A549 (cell line): ENCODE measurements at regions not wholly inside any gene's neighbourhood (a gene's known extent, or its start where the extent isn't known, plus 50 kb on each side); places are given as distances from the start of the nearest gene placed in this dataset.

Experiments used
- ATAC-seq, 2 experiments: fragments of 200-7000 bp in 1 of 2; fragments of >200 bp in 1 of 2; cut with Nextera tagmentation in 1 of 2; cut with Tn5 transposase in 1 of 2; 3 replicates each; pipeline versions ENCODE4 v1.8.0 to v1.9.1; 2018 to 2020; ENCODE audit warnings: mild to moderate bottlenecking in 1 of 2, moderate library complexity in 1 of 2
- CTCF ChIA-PET: fragments of 300-600 bp; sonication (Branson Sonifier 250); formaldehyde crosslinking; extraction: SDS; loops from one replicate; lab custom pipeline; 2021; ENCODE audit warnings: antibody characterized with exemption, inconsistent platforms; lab: Yijun Ruan, JAX
- POLR2A ChIA-PET: fragments of 350-600 bp; formaldehyde crosslinking; extraction: SDS; loops from one replicate; lab custom pipeline; 2021; ENCODE audit warnings: antibody characterized with exemption, inconsistent platforms; lab: Yijun Ruan, JAX
- DNase-seq, 2 experiments: peaks; one replicate each; pipeline versions ENCODE4 v3.0.0 to v3.0.0-alpha.2; 2011 to 2016; ENCODE audit warnings: low read depth in 1 of 2, low spot score in 1 of 2
- FAIRE-seq: peaks from 2 replicates; lab custom pipeline; 2011; peaks lifted over from hg19 to GRCh38; lab: Jason Lieb, UNC
- H3K27ac ChIP-seq, 2 experiments: fragments of >200 bp; sonication (Bioruptor Twin); formaldehyde crosslinking; 3 replicates each; pipeline ENCODE4 v1.5.1; 2016 to 2017
- H3K4me1 ChIP-seq: fragments of >200 bp; sonication (Bioruptor Twin); formaldehyde crosslinking; 3 replicates; pipeline ENCODE4 v1.6.1; 2016
- H3K4me2 ChIP-seq: fragments of >200 bp; sonication (Bioruptor Twin); formaldehyde crosslinking; 3 replicates; pipeline ENCODE4 v1.6.1; 2016
- H3K4me3 ChIP-seq: fragments of >200 bp; sonication (Bioruptor Twin); formaldehyde crosslinking; 3 replicates; pipeline ENCODE4 v1.5.1; 2016
- H3K9me3 ChIP-seq: fragments of >200 bp; sonication (Bioruptor Twin); formaldehyde crosslinking; 3 replicates; pipeline ENCODE4 v1.6.1; 2016
- BHLHE40 ChIP-seq: IDR thresholded peaks from 2 replicates; pipeline ENCODE4 v1.6.1; 2012; ENCODE audit warnings: low read depth, low read length, inconsistent platforms
- CBX8 ChIP-seq: fragments of 200-600 bp; sonication (generic); IDR thresholded peaks from 2 replicates; pipeline ENCODE4 v1.6.1; 2016
- CHD4 ChIP-seq: fragments of 200-600 bp; sonication (generic); IDR thresholded peaks from 2 replicates; pipeline ENCODE4 v1.6.1; 2016; ENCODE audit warnings: antibody characterized with exemption, mild to moderate bottlenecking, borderline replicate concordance
- E2F6 ChIP-seq: IDR thresholded peaks from 2 replicates; pipeline ENCODE4 v1.6.1; 2012; ENCODE audit warnings: low read depth, borderline replicate concordance
- EHMT2 ChIP-seq: fragments of 200-600 bp; sonication (generic); IDR thresholded peaks from 2 replicates; pipeline ENCODE4 v1.6.1; 2016; ENCODE audit warnings: antibody characterized with exemption, low read depth, mild to moderate bottlenecking, moderate library complexity
- ELK1 ChIP-seq: fragments of 150-350 bp; IDR thresholded peaks from 2 replicates; pipeline ENCODE4 v1.6.1; 2014; ENCODE audit warnings: low read depth, mild to moderate bottlenecking, low read length
- EP300 ChIP-seq, 2 experiments: fragments of >200 bp; sonication (Bioruptor Twin); formaldehyde crosslinking; IDR thresholded peaks; 2 replicates in 1 of 2; 3 replicates in 1 of 2; pipeline ENCODE4 v1.6.1; 2016 to 2017
- ESRRA ChIP-seq: fragments of 150-350 bp; IDR thresholded peaks from 2 replicates; pipeline ENCODE4 v1.6.1; 2014; ENCODE audit warnings: mild to moderate bottlenecking, low read length, borderline replicate concordance
- FOSB ChIP-seq: fragments of 250-450 bp; sonication (Bioruptor Pico); IDR thresholded peaks from 2 replicates; pipeline ENCODE4 v1.5.0; 2020; ENCODE audit warnings: mild to moderate bottlenecking, moderate library complexity
- GATA3 ChIP-seq: IDR thresholded peaks from 2 replicates; pipeline ENCODE4 v1.6.1; 2012; ENCODE audit warnings: borderline replicate concordance
- HOXB5 ChIP-seq: fragments of 250-450 bp; sonication (Bioruptor Pico); IDR thresholded peaks from 2 replicates; pipeline ENCODE4 v1.5.0; 2020; ENCODE audit warnings: mild to moderate bottlenecking, moderate library complexity
- KDM1A ChIP-seq: fragments of 200-600 bp; sonication (generic); IDR thresholded peaks from 2 replicates; pipeline ENCODE4 v1.6.1; 2016; ENCODE audit warnings: low read depth, mild to moderate bottlenecking
- KDM5A ChIP-seq: fragments of 200-600 bp; sonication (generic); IDR thresholded peaks from 2 replicates; pipeline ENCODE4 v1.6.1; 2016; ENCODE audit warnings: antibody characterized with exemption, mild to moderate bottlenecking
- PBX3 ChIP-seq: IDR thresholded peaks from 2 replicates; pipeline ENCODE4 v1.6.1; 2012
- RARB ChIP-seq: fragments of 250-450 bp; sonication (Bioruptor Pico); IDR thresholded peaks from 2 replicates; pipeline ENCODE4 v1.8.0; 2021; ENCODE audit warnings: mild to moderate bottlenecking, moderate library complexity
- RCOR1 ChIP-seq: fragments of 150-350 bp; IDR thresholded peaks from 2 replicates; pipeline ENCODE4 v1.6.1; 2014; ENCODE audit warnings: antibody characterized with exemption, low read length, low read depth
- REST ChIP-seq: fragments of 200-600 bp; sonication (generic); IDR thresholded peaks from 2 replicates; pipeline ENCODE4 v1.6.1; 2016; ENCODE audit warnings: antibody characterized with exemption, mild to moderate bottlenecking, moderate library complexity
- RFX5 ChIP-seq: fragments of 450-650 bp; IDR thresholded peaks from 2 replicates; pipeline ENCODE4 v1.7.1; 2014; ENCODE audit warnings: antibody characterized with exemption, mild to moderate bottlenecking, moderate library complexity
- RNF2 ChIP-seq: fragments of 200-600 bp; sonication (generic); IDR thresholded peaks from 2 replicates; pipeline ENCODE4 v1.6.1; 2016; ENCODE audit warnings: low read depth, mild to moderate bottlenecking, antibody characterized with exemption, moderate library complexity, borderline replicate concordance
- SMC3 ChIP-seq: fragments of >200 bp; sonication (Bioruptor Twin); formaldehyde crosslinking; IDR thresholded peaks from 3 replicates; pipeline ENCODE4 v1.6.1; 2018; ENCODE audit warnings: inconsistent platforms
- ZC3H11A ChIP-seq: fragments of 450-650 bp; IDR thresholded peaks from 2 replicates; pipeline ENCODE4 v1.6.1; 2014; ENCODE audit warnings: antibody characterized with exemption, mild to moderate bottlenecking
- WGBS: methylation state at CpG from one replicate; pipeline ENCODE4 v1.1.6; 2017; ENCODE audit errors: missing lambda C conversion rate; 5-methylcytosine and 5-hydroxymethylcytosine counted together

DNA sequence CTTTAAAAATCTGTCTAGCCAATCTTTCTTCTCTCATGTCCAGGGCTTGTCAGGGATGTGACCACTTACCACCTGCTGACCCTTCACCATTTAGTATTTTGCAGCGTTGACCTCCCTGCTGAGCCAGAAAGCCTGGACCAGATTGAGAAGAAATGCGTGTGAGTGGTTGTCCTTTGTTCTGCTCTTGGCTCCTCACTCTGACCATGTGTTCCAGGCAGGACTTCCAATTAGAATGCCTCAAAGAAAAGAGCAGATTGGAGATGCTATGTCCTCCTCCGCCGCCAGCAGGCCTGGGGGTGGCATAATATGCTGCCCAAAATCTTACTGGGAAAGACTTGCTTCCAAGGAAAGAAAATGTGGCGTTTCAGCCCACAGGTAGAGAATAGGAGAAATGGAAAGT is 894.1 kb downstream of the SLC4A3 start:
- WGBS, result 60% methylated on average over 5 of the region's 5 CpGs
- no peak overlapping the region for H3K27ac ChIP-seq
- DNase-seq (no peak), ATAC-seq (no peak), FAIRE-seq (no peak)
- no peaks in the 10 kb centered on the region for H3K4me1 ChIP-seq
- H3K9me3 ChIP-seq, result no peaks in the 10 kb centered on the region
- CTCF ChIA-PET, result no interaction called here
- H3K4me2 ChIP-seq, result no peak overlapping the region
- TF ChIP-seq GATA3, result no peak
- no peak for TF ChIP-seq CHD4
- TF ChIP-seq ESRRA, result no peak
- no peak overlapping the region for H3K4me3 ChIP-seq
- POLR2A ChIA-PET, result no interaction called here

- FAIRE-seq (no peak), DNase-seq (no peak), ATAC-seq (no peak)
- H3K27ac ChIP-seq, result no peak overlapping the region
- no peaks in the 10 kb centered on the region for H3K4me1 ChIP-seq
- ChIA-PET CTCF (no interaction called here), POLR2A (interaction anchor here (0.7 kb wide), 1 partner anchor 55 kb away, joined by 9 read pairs; no protein-coding TSS in a partner anchor)
- H3K9me3 ChIP-seq, result 0 out of 3 replicates have a peak, but pooled peaks cover 4% of the 10 kb centered on the region
- no peak overlapping the region for H3K4me3 ChIP-seq
- WGBS, result 38% methylated on average over 3 of the region's 3 CpGs
- H3K4me2 ChIP-seq, result no peak overlapping the region
- TF ChIP-seq KDM5A (no peak), KDM1A (no peak), FOSB (CRISPR knock-in tag) (no peak), CBX8 (no peak), PBX3 (no peak), EP300 (IDR thresholded peaks at IDR 0.05) (no peak), E2F6 (no peak), RARB (CRISPR knock-in tag) (no peak), ZC3H11A (no peak), RCOR1 (no peak), RNF2 (no peak), SMC3 (no peak), ELK1 (no peak), EHMT2 (no peak), CHD4 (no peak), RFX5 (no peak), HOXB5 (no peak)
Measured at GRCh38 chr2:220528180-220528675, 900.8 kb downstream of the SLC4A3 start.

DNA sequence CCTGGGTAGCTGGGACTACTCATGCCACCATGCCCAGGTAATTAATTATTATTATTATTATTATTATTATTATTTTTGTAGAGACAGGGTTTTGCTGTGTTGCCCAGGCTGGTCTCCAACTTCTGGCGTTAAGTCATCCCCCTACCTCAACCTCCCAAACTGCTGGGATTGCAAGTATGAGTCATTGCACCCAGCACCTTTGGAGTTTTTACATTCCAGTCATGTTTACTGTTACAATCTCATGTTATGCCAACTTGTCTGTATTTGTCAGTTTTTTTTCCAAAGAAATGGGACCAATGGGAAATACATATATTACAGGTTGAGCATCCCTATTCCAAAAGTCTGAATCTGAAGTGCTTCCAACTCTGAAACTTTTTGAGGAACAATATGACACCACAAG is 903.8 kb downstream of the SLC4A3 start:
- ATAC-seq (no peak), FAIRE-seq (no peak), DNase-seq (no peak)
- Histone ChIP-seq H3K4me2 (no peak overlapping the region), H3K27ac (no peak overlapping the region), H3K9me3 (peaks cover 13% of the 10 kb centered on the region), H3K4me1 (0 out of 3 replicates have a peak, but pooled peaks cover 4% of the 10 kb centered on the region), H3K4me3 (no peak overlapping the region)
- ChIA-PET CTCF (no interaction called here), POLR2A (no interaction called here)
- no peak for TF ChIP-seq E2F6
- TF ChIP-seq REST, result no peak
- TF ChIP-seq BHLHE40, result no peak
- 30% methylated on average over 1 of the region's 1 CpG for WGBS
